T47D (cell line): ENCODE measurements at regions not wholly inside any gene's neighbourhood (a gene's known extent, or its start where the extent isn't known, plus 50 kb on each side); places are given as distances from the start of the nearest gene placed in this dataset.
A peak's percentile ranks its signal among the peaks of the same experiment; 100 is the strongest.

ENCODE experiments used
- DNase-seq, 2 experiments: peaks; one replicate each; pipeline versions ENCODE4 v3.0.0 to v3.0.0-alpha.2; 2011 to 2012; ENCODE audit warnings: low read depth in 1 of 2, low spot score in 1 of 2
- JUND ChIP-seq: IDR thresholded peaks from 2 replicates; pipeline ENCODE4 v1.6.1; 2012; ENCODE audit warnings: low read depth
- in situ Hi-C: cut with HindIII; loops from 2 replicates; pipeline ENCODE4 v1.10.0; 2016; ENCODE audit warnings: low sequenced_read_pairs, low pct_unique_long_range_greater_than_20kb

DNA sequence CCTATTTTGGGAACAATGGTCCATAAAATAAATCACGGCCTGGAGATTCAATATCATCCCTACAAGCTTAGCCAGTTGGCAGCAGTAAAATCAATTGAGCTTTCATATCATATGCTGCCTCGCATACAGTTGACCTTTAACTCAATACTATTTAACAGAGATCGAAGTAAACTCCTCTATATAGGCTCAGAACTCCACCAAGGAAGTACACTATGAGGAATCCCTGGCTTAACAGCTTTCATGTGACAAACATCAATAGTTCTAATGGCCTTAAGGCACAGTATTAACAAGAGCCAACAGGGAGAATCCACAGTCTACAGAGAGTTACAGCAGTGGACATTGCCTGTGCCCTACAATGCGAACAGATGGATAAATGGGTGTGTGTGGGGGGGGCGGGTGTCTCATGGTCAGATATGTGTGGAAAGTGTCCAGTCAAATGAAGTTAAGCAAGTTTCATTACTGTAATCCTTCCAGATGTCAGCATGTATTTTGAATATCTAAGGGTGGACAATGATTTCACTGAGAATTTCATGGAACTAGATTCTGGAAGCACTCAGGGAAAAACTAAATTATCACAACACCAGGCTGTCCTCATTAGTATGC, 98.2 kb upstream of the FAM9B start:
- TF ChIP-seq JUND: no peak
- no peak for DNase-seq
- in situ Hi-C loops: no loop called here

DNA sequence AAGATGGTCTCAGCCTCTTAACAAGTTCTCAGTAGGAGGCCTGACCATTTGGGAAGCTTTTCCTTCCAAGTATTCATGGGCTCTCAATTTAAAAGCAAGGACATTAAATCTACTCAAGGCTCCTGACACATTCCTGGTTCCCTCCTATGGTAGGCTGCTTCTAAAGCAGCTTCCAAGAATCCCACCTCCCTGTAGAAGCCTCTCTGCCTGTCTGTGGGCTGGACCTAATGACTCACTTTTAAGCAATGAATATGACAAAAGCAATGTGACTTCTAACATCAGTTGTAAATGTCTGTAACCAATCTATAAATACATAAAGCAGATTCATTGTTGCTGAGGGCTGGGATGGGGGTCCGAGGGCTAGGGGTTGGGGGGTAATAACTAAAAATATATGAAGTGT, 99.5 kb upstream of the FAM9B start:
- no peak for TF ChIP-seq JUND
- no peak for DNase-seq
- in situ Hi-C loops: no loop called here

- no peak for DNase-seq
- in situ Hi-C loops: no loop called here
- TF ChIP-seq JUND: no peak
Measured at GRCh38 chrX:9134366-9134765, 100.4 kb upstream of the FAM9B start.

DNA sequence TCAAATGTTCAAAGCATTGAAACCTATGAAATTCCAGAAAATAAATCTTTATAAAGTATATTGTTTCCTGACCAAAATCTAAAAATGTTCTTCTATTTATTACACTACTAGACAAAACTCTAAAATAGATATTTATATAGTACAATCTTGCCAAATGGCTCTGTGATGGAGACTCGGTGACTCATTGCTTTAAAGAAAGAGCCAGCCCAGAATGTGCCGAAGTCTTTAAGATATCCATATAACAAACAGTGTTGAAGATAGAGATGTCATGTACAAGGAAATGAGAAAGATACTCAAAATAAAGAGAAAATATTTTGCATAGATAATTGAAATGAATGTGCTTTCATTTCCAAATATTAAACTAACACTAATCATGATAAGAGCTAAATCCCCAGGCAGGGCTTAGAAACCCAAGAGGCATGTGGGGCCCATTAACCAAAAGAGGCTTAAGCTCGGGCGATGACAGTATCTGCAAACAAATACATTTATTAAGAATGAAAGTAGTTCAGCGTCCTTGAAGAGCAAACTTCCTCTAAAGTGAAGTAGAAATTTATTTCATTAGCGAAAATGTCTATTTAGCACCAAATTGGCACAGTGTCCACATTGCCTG, 102.1 kb upstream of the FAM9B start:
- TF ChIP-seq JUND: no peak
- DNase-seq: no peak
- in situ Hi-C loops: no loop called here

- DNase-seq: no peak
- in situ Hi-C loops: no loop called here
- no peak for TF ChIP-seq JUND
Measured at GRCh38 chrX:9137152-9137551, 103.2 kb upstream of the FAM9B start.

- no peak for DNase-seq
- in situ Hi-C loops: no loop called here
- no peak for TF ChIP-seq JUND
Measured at GRCh38 chrX:9141496-9141895, 107.6 kb upstream of the FAM9B start.

GRCh38 chrX:9144701-9145241, 110.8 kb upstream of the FAM9B start:
- in situ Hi-C loops: no loop called here
- no peak for TF ChIP-seq JUND
- peak in 1 of 2 experiments; percentile 5 for DNase-seq

GRCh38 chrX:9146657-9147056, 112.7 kb upstream of the FAM9B start:
- in situ Hi-C loops: no loop called here
- DNase-seq: no peak
- TF ChIP-seq JUND: no peak

DNA sequence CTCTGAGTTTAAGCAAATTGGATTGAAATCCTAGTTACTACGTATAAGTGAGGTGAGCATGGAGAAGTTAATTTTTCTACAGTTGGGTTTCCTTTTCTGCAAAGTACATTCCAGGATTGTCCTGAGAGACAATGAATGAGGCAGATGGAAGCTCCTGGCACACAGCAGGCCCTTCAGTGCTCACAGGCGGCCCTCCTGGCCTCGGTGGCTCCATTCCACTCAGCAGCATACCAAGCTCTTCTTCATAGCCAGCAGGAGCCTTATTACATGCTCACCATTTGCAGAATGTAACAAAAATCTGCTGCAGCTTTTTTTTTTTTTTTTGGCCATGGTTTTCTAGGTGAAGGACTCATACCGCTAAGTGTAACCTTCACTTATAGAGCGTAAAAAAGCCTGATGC, 113.2 kb upstream of the FAM9B start:
- no peak for DNase-seq
- in situ Hi-C loops: no loop called here
- no peak for TF ChIP-seq JUND

DNA sequence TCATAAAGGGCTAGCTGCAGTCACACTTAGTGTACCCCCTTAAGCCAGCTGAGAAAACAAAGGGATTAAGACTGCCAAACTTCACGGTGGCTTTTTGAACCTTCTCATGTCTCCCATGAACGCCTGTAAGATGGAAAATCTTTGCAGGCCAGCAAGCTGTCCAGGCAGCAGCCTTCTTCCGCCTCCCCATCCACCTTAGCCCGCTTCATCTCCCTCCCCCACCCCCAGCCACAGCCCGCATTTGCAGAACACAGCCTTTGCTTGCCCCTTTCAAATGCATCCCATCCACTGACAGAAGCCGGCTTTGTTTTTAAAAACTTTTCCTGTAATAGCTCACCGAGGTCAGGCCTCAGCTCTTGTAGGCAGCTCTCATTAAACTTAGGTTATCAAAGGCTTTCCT, 113.8 kb upstream of the FAM9B start:
- no peak for DNase-seq
- no peak for TF ChIP-seq JUND
- in situ Hi-C loops: no loop called here

GRCh38 chrX:9148615-9149399, 114.9 kb upstream of the FAM9B start:
- DNase-seq: peak in 1 of 2 experiments; percentile 23
- in situ Hi-C loops: no loop called here
- no peak for TF ChIP-seq JUND

DNA sequence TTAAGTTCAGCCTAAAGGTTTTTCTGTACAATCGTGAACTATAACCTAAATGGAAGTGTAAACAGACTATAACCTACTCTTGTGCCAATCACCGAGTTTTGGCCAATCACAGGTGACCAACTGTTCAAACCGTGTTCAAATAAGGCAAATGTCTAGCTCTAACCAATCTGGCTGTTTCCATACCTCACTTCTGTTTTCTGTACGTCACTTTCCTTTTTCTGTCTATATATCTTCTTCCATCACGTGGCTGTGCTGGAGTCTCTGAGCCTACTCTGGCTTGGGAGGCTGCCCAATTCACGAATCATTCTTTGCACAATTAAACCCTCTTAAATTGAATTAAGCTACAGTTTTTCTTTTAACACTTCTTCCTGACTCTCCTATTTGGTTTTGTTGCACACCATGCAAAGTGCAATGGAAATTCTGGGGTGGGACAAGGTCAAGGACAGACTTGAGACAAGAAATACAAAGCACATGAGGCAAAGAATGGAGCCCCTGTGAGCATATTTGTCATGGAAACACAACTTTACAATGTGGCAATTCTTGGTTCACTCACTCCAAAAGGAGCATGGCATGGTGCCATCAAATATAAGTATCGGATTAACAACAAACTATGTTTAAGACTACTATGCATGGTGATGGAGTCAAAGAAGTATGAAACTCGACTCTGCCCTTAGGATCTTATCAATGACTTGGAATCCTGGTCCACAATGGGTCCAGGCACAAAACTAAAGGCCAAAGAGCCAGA, 115.7 kb upstream of the FAM9B start:
- TF ChIP-seq JUND: no peak
- DNase-seq: no peak
- in situ Hi-C loops: no loop called here
